ENCODE measurements at regions not wholly inside any gene's neighbourhood (a gene's known extent, or its start where the extent isn't known, plus 50 kb on each side); places are given as distances from the start of the nearest gene placed in this dataset.

- Mint-ChIP-seq H3K4me1 (peaks cover 17% of the 10 kb centered on the region), H3K27me3 (ENCODE audit: insufficient read depth, low read depth, poor library complexity) (no peaks in the 10 kb centered on the region), H3K4me3 (no peak overlapping the region), H3K27ac (no peak overlapping the region; the same call in 1 of the 2 replicates), H3K36me3 (ENCODE audit: low read depth) (no peaks in the 10 kb centered on the region), H3K9me3 (no peaks in the 10 kb centered on the region; the same call in 2 of the 3 replicates)
- Histone ChIP-seq H3F3A (replicated peaks; ENCODE audit: low read depth) (no peaks in the 10 kb centered on the region), H4K20me1 (replicated peaks; ENCODE audit: insufficient read depth) (no peaks in the 10 kb centered on the region), H3K27ac (ENCODE audit: low read depth) (no peak overlapping the region), H3K36me3 (ENCODE audit: insufficient read depth) (no peaks in the 10 kb centered on the region), H3K27me3 (ENCODE audit: insufficient read depth) (no peaks in the 10 kb centered on the region), H3K4me3 (no peak overlapping the region), H3K4me1 (ENCODE audit: insufficient read depth) (peaks cover 4% of the 10 kb centered on the region), H3K79me2 (replicated peaks; ENCODE audit: insufficient read depth) (no peaks in the 10 kb centered on the region), H3K9me2 (ENCODE audit: insufficient read depth) (0 out of 2 replicates have a peak, but pooled peaks cover 5% of the 10 kb centered on the region), H3K4me2 (no peak overlapping the region), H2AFZ (no peak overlapping the region; the same call in 1 of the 2 replicates)
- TF ChIP-seq ZNF462 (CRISPR knock-in tag; IDR thresholded peaks at IDR 0.05) (no peak), POLR2AphosphoS5 (IDR thresholded peaks at IDR 0.05; ENCODE audit: low read depth) (no peak), NANOG (IDR thresholded peaks at IDR 0.05; ENCODE audit: borderline replicate concordance) (no peak), JUNB (IDR thresholded peaks at IDR 0.05; ENCODE audit: unreplicated experiment) (no peak), EZH2phosphoT487 (IDR thresholded peaks at IDR 0.05; ENCODE audit: unreplicated experiment) (no peak), CREB1 (CRISPR knock-in tag; IDR thresholded peaks at IDR 0.05; ENCODE audit: low read depth) (no peak)
- TF ChIP-seq, protein P1, sequence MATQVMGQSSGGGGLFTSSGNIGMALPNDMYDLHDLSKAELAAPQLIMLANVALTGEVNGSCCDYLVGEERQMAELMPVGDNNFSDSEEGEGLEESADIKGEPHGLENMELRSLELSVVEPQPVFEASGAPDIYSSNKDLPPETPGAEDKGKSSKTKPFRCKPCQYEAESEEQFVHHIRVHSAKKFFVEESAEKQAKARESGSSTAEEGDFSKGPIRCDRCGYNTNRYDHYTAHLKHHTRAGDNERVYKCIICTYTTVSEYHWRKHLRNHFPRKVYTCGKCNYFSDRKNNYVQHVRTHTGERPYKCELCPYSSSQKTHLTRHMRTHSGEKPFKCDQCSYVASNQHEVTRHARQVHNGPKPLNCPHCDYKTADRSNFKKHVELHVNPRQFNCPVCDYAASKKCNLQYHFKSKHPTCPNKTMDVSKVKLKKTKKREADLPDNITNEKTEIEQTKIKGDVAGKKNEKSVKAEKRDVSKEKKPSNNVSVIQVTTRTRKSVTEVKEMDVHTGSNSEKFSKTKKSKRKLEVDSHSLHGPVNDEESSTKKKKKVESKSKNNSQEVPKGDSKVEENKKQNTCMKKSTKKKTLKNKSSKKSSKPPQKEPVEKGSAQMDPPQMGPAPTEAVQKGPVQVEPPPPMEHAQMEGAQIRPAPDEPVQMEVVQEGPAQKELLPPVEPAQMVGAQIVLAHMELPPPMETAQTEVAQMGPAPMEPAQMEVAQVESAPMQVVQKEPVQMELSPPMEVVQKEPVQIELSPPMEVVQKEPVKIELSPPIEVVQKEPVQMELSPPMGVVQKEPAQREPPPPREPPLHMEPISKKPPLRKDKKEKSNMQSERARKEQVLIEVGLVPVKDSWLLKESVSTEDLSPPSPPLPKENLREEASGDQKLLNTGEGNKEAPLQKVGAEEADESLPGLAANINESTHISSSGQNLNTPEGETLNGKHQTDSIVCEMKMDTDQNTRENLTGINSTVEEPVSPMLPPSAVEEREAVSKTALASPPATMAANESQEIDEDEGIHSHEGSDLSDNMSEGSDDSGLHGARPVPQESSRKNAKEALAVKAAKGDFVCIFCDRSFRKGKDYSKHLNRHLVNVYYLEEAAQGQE (IDR thresholded peaks at IDR 0.05; ENCODE audit: unreplicated experiment) = no peak
- DNase-seq (ENCODE audit: low spot score) = no peak
- no peak for ATAC-seq
Measured at GRCh38 chr9:90167914-90168313, 474.7 kb downstream of the DIRAS2 start.

Data from GM23338 (cell line).